Skin of body (tissue), 1 donor: ENCODE measurements at regions not wholly inside any gene's neighbourhood (a gene's known extent, or its start where the extent isn't known, plus 50 kb on each side); places are given as distances from the start of the nearest gene placed in this dataset.
"Not testable (repeated sequence)": the region's sequence is repeated elsewhere in the genome, so short reads cannot be mapped to it uniquely, and the experiment has no call there.

Source experiments
- DNase-seq: peaks from one replicate; lab custom pipeline; 2025; lab: John Stamatoyannopoulos, UW

DNA sequence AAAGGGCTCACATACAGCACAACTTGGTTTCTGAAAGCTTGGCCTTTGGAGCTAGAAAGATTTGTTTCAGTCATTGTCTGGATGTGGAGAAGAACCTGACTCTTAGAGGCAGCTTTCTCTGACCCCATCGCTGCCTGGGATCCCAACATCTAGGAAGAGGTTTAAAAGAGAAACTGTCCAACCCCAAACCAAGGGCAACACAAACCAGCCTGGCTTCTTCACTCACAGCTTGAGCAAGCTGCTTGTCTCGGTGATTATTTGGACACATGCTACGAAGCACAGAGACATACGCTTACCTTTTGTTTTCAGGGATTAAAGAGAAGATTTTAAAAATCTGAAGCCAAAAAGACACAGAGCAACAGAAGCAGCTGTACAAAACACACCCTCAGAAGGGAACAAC lies 109.8 kb downstream of the ETS2 start:
- DNase-seq: no peak

DNA sequence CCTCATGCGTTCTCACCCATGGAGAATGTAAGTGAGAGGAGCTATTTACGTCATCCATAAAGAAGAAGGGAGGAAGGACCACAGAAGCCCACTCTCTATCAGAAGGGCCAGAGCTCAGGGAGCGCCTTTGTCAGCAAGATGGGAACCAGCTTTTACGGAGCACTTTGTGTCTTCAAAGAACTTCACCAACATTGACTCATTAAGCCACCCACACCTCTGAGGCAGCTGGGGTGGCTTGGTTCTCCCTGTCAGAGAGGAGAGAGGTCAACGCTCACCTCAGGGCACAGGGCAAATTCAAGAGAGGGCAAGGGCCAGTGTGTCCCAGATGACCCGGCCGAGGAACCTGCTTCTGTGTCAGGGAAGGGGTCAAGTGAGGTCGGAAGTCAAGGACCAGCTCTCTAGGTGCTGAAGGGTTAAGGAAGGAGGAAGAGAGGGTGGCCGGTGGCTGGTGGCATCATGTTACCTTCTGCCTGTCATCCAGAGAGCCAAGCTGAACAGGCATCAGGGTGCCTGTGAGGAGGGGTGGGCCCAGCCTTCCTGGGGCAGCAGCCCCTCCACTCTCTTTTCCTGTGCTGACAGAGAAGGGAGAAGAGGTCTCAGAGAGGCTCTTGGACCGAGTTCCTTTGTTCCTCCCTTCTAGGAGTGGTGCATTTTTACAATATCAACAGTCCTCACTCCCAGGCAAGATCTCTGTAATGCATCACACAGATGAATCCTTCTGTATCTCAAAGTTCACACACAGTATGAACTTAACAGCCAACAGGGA lies 109.0 kb downstream of the ETS2 start:
- no peak for DNase-seq

DNA sequence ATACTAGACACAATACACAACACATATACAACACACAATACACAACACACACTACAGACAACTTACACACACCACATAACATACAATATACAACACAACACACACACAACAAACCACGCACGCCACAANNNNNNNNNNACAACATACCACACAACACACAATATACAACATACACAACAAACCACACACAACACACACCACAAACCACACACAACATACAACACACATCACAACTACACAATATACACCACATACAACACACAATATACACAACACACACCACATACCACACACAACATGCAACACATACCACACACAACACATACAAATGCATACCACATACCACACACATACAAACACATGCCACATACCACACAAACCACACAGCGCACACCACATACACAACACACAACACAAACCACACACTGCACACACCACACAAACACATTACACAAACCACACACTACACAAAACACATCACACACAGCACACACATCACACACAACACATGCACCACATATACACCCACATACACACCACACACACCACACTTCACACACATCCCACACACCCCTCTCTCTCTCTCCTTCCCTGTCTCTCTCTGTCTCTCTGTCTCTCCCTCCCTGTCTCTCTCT lies 108.3 kb downstream of the ETS2 start:
- DNase-seq: no peak

DNA sequence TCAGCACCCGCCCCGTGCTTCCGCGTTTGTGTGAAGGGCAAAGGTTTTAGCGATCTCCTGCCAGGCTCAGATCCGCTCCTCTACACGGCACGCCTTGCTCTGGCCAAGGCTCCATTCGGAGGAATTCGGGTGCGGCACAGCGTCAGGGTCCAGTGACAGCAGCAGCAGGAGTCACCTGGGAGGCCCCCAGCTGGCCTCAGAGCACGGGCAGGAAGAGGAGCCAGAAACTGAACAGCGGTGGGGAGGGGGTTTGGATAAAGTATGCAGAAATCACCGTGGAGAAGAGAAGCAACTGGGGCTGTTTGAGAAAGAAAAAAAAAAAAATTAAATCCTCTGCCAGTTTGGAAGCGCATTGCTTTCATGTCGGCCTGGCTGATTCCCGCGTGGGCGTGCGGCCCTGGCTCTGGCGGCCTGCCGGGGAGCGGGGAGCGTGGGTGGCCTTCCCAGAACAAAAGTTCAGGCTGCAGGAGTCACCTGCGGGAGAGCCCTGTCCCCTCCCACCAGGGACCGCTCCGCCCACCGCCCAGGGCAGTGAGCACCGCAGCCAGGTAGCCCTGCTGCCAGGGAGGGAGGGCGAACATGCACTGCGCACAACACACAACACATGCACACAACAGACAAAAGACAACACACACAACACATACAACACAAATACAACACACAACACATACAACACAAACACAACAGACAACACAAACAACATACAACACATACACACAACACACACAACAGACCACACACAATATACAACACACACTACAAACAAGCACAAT lies 107.6 kb downstream of the ETS2 start:
- peak; percentile 26 for DNase-seq

DNA sequence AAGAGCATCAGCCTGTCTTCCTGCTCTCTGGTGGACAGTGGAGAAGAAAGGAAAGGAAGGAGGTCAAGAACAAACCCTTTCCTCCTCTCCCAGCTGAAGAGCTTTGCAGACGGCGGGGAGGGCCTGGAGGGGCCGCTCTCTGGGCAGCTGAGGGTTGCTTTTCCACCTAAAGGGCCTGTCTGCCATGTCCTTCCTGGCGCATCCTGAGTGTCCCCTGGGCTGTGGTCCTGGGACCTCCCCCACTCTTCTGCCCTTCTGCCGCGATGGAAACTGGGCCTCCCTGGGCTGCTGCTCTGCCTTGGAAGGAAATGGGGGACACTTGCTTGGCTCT lies 107.0 kb downstream of the ETS2 start:
- DNase-seq: no peak

DNA sequence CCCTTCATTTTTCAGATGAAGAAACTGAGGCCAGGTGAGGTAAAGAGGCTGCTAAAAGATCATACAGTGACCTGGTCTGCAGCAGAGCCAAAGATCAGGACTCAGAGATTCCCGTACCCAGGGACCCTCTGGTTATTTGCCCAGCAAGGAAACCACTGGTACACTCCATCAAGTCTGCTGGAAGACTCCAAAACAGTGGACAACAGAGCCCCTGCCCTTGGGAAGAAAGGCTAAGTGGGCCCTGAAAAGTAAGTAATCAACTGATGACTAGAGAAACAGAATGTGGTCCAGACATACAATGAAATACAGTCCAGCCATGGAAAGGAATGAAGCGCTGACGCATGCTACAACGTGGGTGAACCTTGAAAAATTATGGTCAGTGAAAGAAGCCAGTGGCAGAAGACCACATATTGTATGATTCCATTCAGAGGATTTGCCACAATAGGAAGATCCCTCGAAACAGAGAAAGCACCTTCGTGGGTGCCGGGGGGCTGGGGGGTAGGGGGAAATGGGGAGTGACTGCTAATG lies 106.4 kb downstream of the ETS2 start:
- DNase-seq: no peak

DNA sequence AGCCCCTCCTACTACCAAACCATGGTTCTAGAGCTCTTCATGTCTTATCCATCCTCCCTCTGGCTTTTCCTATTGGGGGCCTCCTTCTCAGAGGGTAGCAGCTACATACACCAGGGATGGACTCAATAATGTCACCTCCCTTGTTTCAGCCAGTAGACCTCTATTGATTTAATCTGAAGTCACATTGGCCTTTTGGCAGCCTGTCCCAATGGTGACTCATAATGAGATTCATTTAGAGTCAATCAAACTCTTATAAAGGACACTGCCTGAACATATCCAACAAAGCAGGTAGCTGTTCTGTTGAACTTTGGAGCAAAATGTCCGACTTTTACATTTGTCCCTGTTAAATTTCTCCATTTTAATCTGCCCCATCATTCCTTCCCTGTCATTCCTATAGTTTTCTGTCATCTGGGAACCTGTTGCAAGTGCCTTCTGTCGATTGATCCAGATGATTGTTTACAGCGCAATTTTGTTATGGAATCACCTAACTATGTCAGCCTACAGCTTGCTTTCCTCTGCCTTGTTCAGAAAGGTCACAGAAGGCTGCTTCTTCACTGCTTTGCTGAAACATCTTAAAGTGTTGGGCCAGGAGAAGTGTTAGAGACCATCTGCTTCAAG lies 105.9 kb downstream of the ETS2 start:
- no peak for DNase-seq

DNA sequence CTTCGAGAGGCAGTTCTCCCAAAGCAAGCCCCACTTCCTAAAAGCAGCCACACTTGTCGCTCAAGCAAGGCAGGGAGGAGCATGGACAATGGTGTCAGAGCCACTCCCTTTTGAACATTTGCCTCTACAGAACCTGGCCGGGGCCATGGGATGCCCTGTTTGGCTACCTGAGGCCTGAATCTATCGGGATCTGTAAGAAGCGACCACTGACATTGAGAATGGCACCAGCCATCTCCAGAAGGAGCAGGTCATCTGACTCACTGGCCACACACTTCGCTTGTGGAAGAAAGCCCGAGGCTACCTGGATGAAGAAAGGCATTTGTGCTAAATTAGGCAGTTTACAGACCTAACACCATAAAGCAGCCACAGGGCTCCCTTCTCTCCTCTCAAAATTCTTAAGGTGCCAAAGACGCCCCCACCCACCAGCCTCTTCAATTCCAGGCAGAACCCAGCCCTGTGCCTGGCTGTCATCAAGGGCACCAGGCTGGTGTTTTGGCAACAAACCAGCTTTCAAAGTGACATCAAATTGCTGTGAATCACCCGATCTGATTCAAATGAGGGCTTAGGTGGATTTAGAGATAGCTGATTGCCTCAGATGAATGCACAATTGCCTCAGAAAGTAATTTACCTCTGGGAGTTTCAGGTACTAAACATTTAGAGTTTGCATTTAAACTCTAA lies 104.8 kb downstream of the ETS2 start:
- no peak for DNase-seq

DNA sequence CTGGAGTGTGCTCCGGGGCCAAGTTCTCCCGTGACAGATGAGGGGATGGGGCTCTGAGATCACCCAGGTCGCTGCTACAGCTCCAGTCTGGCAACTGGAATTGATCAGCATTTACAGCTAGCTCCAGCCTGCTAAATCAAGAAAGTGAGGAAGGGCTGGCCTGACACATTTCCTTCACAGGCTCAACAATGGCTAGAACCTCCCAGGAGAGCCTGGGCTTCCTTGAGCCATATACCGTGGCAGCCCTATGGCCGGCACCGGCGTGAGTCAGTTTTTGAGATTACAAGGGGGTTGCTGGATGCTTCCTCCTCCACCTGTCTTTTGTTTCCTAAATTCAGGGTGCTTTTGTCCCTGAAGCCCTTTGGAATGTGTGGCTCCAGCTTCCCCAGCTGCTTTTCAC lies 104.2 kb downstream of the ETS2 start:
- DNase-seq: no peak

DNA sequence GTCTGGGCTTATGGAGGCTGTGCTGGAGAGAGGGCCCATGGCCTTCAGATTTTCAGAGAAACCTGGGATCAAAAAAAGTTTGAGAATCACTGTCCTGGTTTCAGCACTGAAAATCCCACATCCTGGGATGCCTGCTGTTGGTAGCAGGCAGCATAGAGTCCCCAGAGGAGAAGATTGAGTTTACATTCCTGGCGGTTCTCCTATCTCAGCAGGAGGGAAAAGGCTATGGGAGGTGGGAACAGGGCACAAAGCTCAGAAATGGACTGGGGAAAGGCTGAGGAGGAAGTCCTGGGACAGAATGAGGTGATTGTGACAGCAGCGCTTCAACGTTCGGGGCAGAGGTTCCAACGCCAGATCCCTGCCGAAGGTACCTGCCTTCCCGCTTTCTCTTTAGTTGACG lies 103.4 kb downstream of the ETS2 start:
- no peak for DNase-seq

DNA sequence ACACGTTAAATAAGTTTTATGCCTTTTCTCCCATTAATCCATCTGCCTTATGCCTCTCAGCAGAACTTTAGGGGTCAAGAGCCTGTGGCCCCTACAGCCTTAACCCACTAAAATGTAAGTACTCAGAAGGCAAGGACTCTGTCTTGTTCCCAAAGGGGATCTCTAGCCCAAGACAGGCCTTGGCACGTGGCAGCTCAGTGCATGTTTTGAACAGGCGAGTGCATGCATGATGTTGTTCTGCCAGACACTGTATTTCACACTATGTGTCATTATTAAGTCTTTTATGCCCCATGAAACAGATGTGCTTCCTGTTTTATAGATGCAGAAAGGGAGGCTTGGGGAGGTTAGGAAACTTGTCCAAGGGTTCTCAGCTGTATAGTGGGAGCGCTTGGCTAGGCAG lies 102.8 kb downstream of the ETS2 start:
- no peak for DNase-seq

DNA sequence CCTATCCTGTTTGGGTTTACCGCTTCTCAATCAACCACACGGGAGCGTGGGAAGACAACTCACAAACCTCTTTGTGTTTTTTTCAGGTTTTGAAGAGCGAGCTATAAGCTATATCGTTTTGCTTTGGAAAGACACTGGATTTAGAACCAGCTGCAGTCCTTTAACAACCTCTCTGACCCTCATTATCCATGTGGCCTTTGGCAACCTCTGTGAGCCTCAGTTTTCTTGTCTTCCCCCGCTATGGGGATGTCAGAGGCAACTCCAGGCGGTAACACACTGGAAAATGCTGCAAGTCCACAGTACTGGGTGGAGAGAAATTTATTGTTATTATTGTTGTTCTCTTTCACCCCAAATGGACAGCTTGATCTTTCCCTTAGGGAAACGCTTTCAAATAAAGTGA lies 100.0 kb downstream of the ETS2 start:
- DNase-seq: no peak

DNA sequence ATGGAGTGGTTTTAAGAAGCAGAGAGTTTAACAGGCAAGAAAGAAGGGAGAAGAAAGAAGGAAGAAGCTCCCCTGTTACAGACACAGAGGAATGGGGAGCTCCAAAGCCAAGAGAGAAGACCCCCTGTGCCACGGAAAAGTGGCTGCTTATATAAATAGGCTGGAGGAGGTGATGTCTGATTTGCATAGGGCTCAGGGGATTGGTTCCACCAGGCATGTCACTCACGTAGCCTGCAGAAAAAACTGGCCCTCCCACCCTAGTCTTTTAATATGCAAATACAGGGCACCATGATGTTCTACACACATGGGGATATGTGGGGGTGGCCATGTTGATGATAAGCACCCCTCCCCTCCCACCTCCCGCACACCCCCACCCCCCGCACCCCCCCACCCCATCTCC lies 99.6 kb downstream of the ETS2 start:
- DNase-seq: no peak

DNA sequence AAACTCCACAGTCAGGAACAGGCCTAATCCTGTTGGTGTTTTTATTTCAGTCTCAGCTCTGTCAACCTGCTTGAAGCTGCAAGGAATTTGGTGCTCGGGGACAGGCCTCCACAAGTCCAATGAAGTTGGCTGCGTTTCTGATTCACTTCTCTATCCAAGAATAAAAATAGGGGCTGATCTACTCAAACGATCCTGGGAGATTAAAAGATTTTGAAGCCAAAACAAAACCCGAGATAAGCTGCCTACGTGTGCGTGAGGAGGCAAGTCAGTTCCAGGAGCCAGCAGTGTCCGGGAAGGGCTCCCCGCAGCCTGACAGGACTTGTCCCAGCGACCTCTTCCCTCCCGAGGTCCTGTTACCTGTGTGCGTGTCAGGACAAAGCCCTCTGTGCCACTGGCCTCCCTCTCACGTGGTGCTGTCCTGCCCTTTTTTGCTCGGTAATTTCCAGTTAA lies 98.0 kb downstream of the ETS2 start:
- DNase-seq: peak; percentile 47

DNA sequence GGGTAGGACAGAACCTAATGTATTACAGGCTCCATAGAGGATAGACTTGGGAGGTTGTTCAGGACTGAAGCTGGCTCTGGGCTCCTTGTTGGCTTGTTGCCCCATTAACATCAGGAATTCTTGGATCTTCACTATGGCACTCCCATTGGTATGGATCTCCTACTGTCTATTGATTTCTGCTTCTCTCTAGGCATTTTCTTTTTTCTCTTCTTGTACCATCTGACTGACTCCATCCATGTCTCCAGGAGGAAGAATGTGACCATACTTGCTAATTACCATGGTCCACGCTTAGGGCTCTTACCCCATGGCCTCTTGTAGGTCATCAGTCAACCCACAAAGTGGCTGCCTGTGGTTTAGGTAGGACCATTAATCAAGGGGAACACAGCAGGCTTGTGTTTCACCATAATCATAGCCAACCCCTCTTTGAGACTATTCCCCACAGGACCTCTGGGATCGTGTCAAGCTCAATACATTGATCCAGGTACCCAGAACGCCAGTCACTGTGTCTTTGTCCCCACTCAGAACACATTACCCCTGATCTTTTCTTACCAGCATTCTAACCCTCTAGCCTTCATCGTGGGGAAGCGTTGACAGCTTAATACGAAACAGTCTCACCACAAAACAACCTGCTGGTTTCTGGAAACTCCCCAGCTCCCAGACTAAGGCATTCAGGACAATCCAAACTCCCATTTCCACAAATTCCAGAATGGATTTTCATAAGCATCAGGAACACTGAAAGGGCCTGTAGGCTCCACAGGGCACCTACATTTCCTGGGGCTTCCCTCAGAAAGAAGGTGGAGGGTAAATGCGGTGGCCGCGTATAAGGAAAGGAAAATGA lies 97.1 kb downstream of the ETS2 start:
- no peak for DNase-seq

DNA sequence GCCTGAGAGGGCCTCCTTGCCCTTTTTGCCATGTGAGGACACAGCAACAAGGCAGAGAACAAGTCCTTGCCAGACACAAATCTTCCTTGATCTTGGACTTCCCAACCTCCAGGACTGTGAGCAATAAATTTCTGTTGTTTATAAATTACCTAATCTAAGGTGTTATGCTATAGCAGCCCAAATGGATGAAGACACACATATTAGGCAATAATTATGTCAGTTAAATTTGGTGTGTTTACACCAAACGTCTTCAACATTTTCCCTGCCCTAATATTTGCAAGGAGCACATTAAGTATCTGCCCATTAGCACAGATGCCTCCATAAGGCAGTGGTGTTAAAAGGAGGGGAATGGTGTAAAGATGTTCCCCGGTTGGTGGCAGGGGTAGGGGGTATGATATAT lies 94.8 kb downstream of the ETS2 start:
- DNase-seq: no peak

DNA sequence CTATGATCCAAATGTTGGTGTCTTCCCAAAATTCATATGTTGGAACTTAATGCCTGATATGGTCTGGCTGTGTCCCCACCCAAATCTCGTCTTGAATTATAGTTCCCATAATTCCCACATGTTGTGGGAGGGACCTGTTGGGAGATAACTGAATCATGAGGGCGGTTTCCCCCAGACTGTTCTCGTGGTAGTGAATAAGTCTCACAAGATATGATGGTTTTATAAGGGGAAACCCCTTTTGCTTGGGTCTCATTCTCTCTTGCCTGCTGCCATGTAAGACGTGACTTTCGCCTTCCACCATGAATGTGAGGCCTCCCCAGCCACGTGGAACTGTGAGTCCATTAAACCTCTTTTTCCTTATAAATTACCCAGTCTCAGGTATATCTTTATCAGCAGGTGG lies 94.3 kb downstream of the ETS2 start:
- not testable (repeated sequence) for DNase-seq

DNA sequence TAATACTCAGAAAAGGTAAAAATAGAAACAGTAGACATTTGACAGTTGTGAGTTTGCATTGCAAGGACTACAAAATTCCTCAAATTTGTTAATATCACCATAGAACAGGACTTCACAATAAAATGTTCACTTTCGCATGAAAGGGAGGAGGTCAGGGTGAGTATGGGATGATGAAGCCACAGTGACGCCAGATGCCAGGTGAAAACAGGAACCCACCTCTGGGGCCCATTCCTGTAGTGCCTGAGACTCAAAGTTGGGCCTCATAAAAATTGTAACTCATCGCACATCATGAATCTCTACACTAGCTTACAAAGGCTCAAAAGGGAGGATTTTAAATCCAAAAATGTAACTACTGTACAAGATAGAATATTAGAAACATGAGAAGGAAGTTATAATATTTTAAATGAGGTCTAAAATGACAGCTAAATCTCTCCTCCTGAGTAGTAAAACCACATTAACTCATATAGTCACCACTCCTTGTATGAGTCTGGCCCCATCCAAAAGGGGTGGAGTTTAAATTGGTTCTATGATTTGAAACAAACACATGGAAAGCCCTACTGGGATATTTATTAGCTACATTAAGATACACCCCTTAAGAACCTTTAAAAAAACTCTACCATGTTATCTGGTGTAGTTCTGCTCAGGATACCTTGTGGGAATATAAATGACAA lies 93.7 kb downstream of the ETS2 start:
- no peak for DNase-seq

DNA sequence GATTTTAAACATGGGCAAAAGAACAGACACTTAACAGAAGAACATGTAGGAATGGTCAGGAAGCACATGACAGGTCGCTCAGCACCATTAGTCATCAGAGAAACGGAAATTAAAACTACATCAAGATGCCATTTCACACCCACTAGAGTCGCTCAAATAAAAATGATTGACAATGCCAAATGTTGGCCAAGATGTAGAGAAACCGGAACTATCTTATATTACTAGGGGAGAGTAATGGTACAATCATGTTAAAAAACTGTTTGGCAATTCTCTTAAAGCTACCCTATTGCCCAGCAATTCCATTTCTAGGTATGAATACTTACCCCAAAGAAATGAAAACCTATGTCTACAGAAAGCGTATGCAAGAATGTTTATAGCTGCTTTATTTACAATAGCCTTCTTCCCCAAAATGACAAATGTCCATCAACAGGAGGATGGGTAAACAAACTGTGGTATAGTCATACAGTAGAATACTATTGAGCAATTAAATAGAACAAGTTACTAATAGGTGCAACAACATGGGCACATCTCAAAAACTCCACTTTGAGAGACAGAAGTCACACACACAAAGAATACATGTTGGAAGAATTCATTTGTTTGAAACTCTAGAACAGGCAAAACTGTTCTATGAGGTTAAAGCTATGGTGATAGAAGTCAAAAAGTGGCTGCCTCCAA lies 92.8 kb downstream of the ETS2 start:
- DNase-seq: no peak
